Astrocyte (in vitro differentiated cells and primary cell): ENCODE measurements at regions not wholly inside any gene's neighbourhood (a gene's known extent, or its start where the extent isn't known, plus 50 kb on each side); places are given as distances from the start of the nearest gene placed in this dataset.

Experiments
- DNase-seq: peaks from one replicate; pipeline ENCODE4 v3.0.0-alpha.2; 2010; ENCODE audit warnings: low read depth
- FAIRE-seq: peaks from 2 replicates; lab custom pipeline; 2011; peaks lifted over from hg19 to GRCh38; lab: Jason Lieb, UNC
- H2AFZ ChIP-seq: 2 replicates; pipeline ENCODE4 v1.6.0; 2012; ENCODE audit warnings: low read depth, low read length, inconsistent platforms
- H3K27ac ChIP-seq: 2 replicates; pipeline ENCODE4 v1.5.1; 2011; ENCODE audit warnings: low read depth, low read length, inconsistent platforms
- H3K27me3 ChIP-seq: 2 replicates; pipeline ENCODE4 v1.6.0; 2011; ENCODE audit warnings: low read length, inconsistent platforms; ENCODE audit not compliant: insufficient read depth
- H3K36me3 ChIP-seq: 2 replicates; pipeline ENCODE4 v1.5.1; 2011; ENCODE audit warnings: low read length, inconsistent platforms; ENCODE audit not compliant: insufficient read depth
- H3K4me1 ChIP-seq: 2 replicates; pipeline ENCODE4 v1.5.1; 2011; ENCODE audit warnings: low read length, inconsistent platforms; ENCODE audit not compliant: insufficient read depth
- H3K4me2 ChIP-seq: 2 replicates; pipeline ENCODE4 v1.6.0; 2012; ENCODE audit warnings: low read length, inconsistent platforms
- H3K4me3 ChIP-seq: 2 replicates; pipeline ENCODE4 v1.5.1; 2011; ENCODE audit warnings: low read depth, mild to moderate bottlenecking, low read length, inconsistent platforms; ENCODE audit not compliant: insufficient read depth
- H3K79me2 ChIP-seq: 2 replicates; pipeline ENCODE4 v1.6.0; 2012; ENCODE audit warnings: mild to moderate bottlenecking, low read length, inconsistent platforms; ENCODE audit not compliant: insufficient read depth
- H3K9ac ChIP-seq: 2 replicates; pipeline ENCODE4 v1.6.0; 2012; ENCODE audit warnings: mild to moderate bottlenecking, low read length, inconsistent platforms
- H3K9me3 ChIP-seq: 2 replicates; pipeline ENCODE4 v1.5.1; 2012; ENCODE audit warnings: low read depth, mild to moderate bottlenecking, low read length, inconsistent platforms; ENCODE audit not compliant: insufficient read depth
- H4K20me1 ChIP-seq: 2 replicates; pipeline ENCODE4 v1.6.0; 2012; ENCODE audit warnings: low read length, inconsistent platforms; ENCODE audit not compliant: insufficient read depth
- H3K27ac Mint-ChIP-seq: one replicate; pipeline ENCODE4 v1.8.0; 2021; ENCODE audit warnings: mild to moderate bottlenecking, mixed read lengths; ENCODE audit not compliant: unreplicated experiment
- H3K27me3 Mint-ChIP-seq: one replicate; pipeline ENCODE4 v1.8.0; 2021; ENCODE audit warnings: low read depth, mixed read lengths; ENCODE audit not compliant: unreplicated experiment
- H3K36me3 Mint-ChIP-seq: one replicate; pipeline ENCODE4 v1.8.0; 2021; ENCODE audit warnings: low read depth, mixed read lengths; ENCODE audit not compliant: unreplicated experiment
- H3K4me1 Mint-ChIP-seq: one replicate; pipeline ENCODE4 v1.8.0; 2021; ENCODE audit warnings: low read depth, mixed read lengths; ENCODE audit not compliant: unreplicated experiment
- H3K4me3 Mint-ChIP-seq: one replicate; pipeline ENCODE4 v1.8.0; 2021; ENCODE audit warnings: mild to moderate bottlenecking, moderate library complexity, mixed read lengths; ENCODE audit not compliant: unreplicated experiment
- H3K9me3 Mint-ChIP-seq: one replicate; pipeline ENCODE4 v1.8.0; 2021; ENCODE audit warnings: mild to moderate bottlenecking, mixed read lengths; ENCODE audit not compliant: unreplicated experiment
- CTCF ChIP-seq: IDR thresholded peaks from 2 replicates; pipeline ENCODE4 v1.5.1; 2011; ENCODE audit warnings: low read depth, mild to moderate bottlenecking, inconsistent platforms, low read length, moderate library complexity; ENCODE audit not compliant: insufficient read depth
- EZH2 ChIP-seq: IDR thresholded peaks from 2 replicates; pipeline ENCODE4 v1.6.1; 2012; ENCODE audit warnings: mild to moderate bottlenecking, low read length, inconsistent platforms; ENCODE audit not compliant: insufficient read depth

GRCh38 chr12:74431801-74432200, 105.8 kb upstream of the ATXN7L3B start:
- no peak overlapping the region for H2AFZ ChIP-seq
- Mint-ChIP-seq H3K9me3 (peaks cover 7% of the 10 kb centered on the region), H3K36me3 (no peaks in the 10 kb centered on the region), H3K27me3 (no peaks in the 10 kb centered on the region), H3K27ac (no peak overlapping the region), H3K4me1 (no peaks in the 10 kb centered on the region), H3K4me3 (no peak overlapping the region)
- DNase-seq (no peak), FAIRE-seq (no peak)
- no peaks in the 10 kb centered on the region for H3K79me2 ChIP-seq
- H3K36me3 ChIP-seq, result no peaks in the 10 kb centered on the region
- TF ChIP-seq CTCF (no peak), EZH2 (no peak)
- H3K27ac ChIP-seq, result no peak overlapping the region
- no peak overlapping the region for H3K4me2 ChIP-seq
- no peaks in the 10 kb centered on the region for H3K9me3 ChIP-seq
- H3K27me3 ChIP-seq, result no peaks in the 10 kb centered on the region
- no peak overlapping the region for H3K9ac ChIP-seq
- H3K4me3 ChIP-seq, result no peak overlapping the region
- no peaks in the 10 kb centered on the region for H3K4me1 ChIP-seq
- no peaks in the 10 kb centered on the region for H4K20me1 ChIP-seq

GRCh38 chr12:74440469-74440868, 97.2 kb upstream of the ATXN7L3B start:
- Histone ChIP-seq H4K20me1 (no peaks in the 10 kb centered on the region), H3K4me1 (no peaks in the 10 kb centered on the region), H3K36me3 (no peaks in the 10 kb centered on the region), H3K27ac (no peak overlapping the region), H3K9ac (no peak overlapping the region), H3K4me2 (no peak overlapping the region), H3K4me3 (no peak overlapping the region), H3K27me3 (no peaks in the 10 kb centered on the region), H3K79me2 (no peaks in the 10 kb centered on the region), H3K9me3 (no peaks in the 10 kb centered on the region), H2AFZ (no peak overlapping the region)
- H3K9me3 Mint-ChIP-seq, result peaks cover 3% of the 10 kb centered on the region
- DNase-seq, result no peak
- no peaks in the 10 kb centered on the region for H3K4me1 Mint-ChIP-seq
- no peak for FAIRE-seq
- H3K36me3 Mint-ChIP-seq, result no peaks in the 10 kb centered on the region
- H3K27me3 Mint-ChIP-seq, result no peaks in the 10 kb centered on the region
- no peak overlapping the region for H3K4me3 Mint-ChIP-seq
- TF ChIP-seq CTCF (no peak), EZH2 (no peak)
- H3K27ac Mint-ChIP-seq, result no peak overlapping the region

GRCh38 chr12:74441872-74442271, 95.8 kb upstream of the ATXN7L3B start:
- Mint-ChIP-seq H3K27ac (no peak overlapping the region), H3K27me3 (no peaks in the 10 kb centered on the region), H3K4me3 (no peak overlapping the region), H3K4me1 (no peaks in the 10 kb centered on the region), H3K36me3 (no peaks in the 10 kb centered on the region), H3K9me3 (no peaks in the 10 kb centered on the region)
- Histone ChIP-seq H4K20me1 (no peaks in the 10 kb centered on the region), H3K36me3 (no peaks in the 10 kb centered on the region), H3K4me1 (no peaks in the 10 kb centered on the region), H3K9ac (no peak overlapping the region), H3K27ac (no peak overlapping the region), H3K79me2 (no peaks in the 10 kb centered on the region), H3K4me3 (no peak overlapping the region), H3K9me3 (no peaks in the 10 kb centered on the region), H3K4me2 (no peak overlapping the region), H3K27me3 (no peaks in the 10 kb centered on the region), H2AFZ (no peak overlapping the region)
- FAIRE-seq (no peak), DNase-seq (no peak)
- TF ChIP-seq EZH2, result no peak
- TF ChIP-seq CTCF, result no peak
